CD4-positive, alpha-beta T cell treated with Interferon alpha-2 for 1 hour (primary cell): ENCODE measurements at regions not wholly inside any gene's neighbourhood (a gene's known extent, or its start where the extent isn't known, plus 50 kb on each side); places are given as distances from the start of the nearest gene placed in this dataset.

ENCODE experiments used
- DNase-seq, 2 donors: peaks; one replicate each; pipeline ENCODE4 v3.0.0-alpha.2; 2020 to 2022

- no peak for DNase-seq
Observed at GRCh38 chr1:81613803-81614202, 186.9 kb upstream of the ADGRL2 start.

- DNase-seq = no peak
Observed at GRCh38 chr1:81607924-81608323, 192.8 kb upstream of the ADGRL2 start.

- no peak for DNase-seq
Observed at GRCh38 chr1:81607086-81607485, 193.6 kb upstream of the ADGRL2 start.

- no peak for DNase-seq
Observed at GRCh38 chr1:81606656-81607055, 194.1 kb upstream of the ADGRL2 start.

GRCh38 chr1:81605023-81605422 is 195.7 kb upstream of the ADGRL2 start:
- no peak for DNase-seq

GRCh38 chr1:81600878-81601622 is 199.7 kb upstream of the ADGRL2 start:
- no peak for DNase-seq

GRCh38 chr1:81600363-81600762 is 200.4 kb upstream of the ADGRL2 start:
- DNase-seq = no peak

GRCh38 chr1:81598623-81599022 is 202.1 kb upstream of the ADGRL2 start:
- no peak for DNase-seq

GRCh38 chr1:81597720-81598426 is 202.9 kb upstream of the ADGRL2 start:
- DNase-seq = no peak

GRCh38 chr1:81596341-81596740 is 204.4 kb upstream of the ADGRL2 start:
- no peak for DNase-seq

GRCh38 chr1:81594206-81594605 is 206.5 kb upstream of the ADGRL2 start:
- DNase-seq = no peak

GRCh38 chr1:81592233-81592632 is 208.5 kb upstream of the ADGRL2 start:
- no peak for DNase-seq

GRCh38 chr1:81590171-81590570 is 210.6 kb upstream of the ADGRL2 start:
- no peak for DNase-seq

- DNase-seq = no peak
Observed at GRCh38 chr1:81588149-81588548, 212.6 kb upstream of the ADGRL2 start.

- no peak for DNase-seq
Observed at GRCh38 chr1:81587426-81587825, 213.3 kb upstream of the ADGRL2 start.

- DNase-seq = no peak
Observed at GRCh38 chr1:81585371-81585770, 215.4 kb upstream of the ADGRL2 start.

- DNase-seq = no peak
Observed at GRCh38 chr1:81584398-81584797, 216.3 kb upstream of the ADGRL2 start.

GRCh38 chr1:81583878-81584277 is 216.9 kb upstream of the ADGRL2 start:
- DNase-seq = no peak

- no peak for DNase-seq
Observed at GRCh38 chr1:81582467-81582986, 218.2 kb upstream of the ADGRL2 start.

GRCh38 chr1:81578867-81579266 is 221.9 kb upstream of the ADGRL2 start:
- no peak for DNase-seq

GRCh38 chr1:81577004-81577697 is 223.6 kb upstream of the ADGRL2 start:
- DNase-seq = no peak

- DNase-seq = no peak
Observed at GRCh38 chr1:81574408-81574807, 226.3 kb upstream of the ADGRL2 start.

GRCh38 chr1:81573458-81573857 is 227.3 kb upstream of the ADGRL2 start:
- DNase-seq = no peak

- no peak for DNase-seq
Observed at GRCh38 chr1:81571946-81572345, 228.8 kb upstream of the ADGRL2 start.
